Epidermal melanocyte (primary cell): ENCODE measurements at regions not wholly inside any gene's neighbourhood (a gene's known extent, or its start where the extent isn't known, plus 50 kb on each side); places are given as distances from the start of the nearest gene placed in this dataset.

Experiments used
- DNase-seq: peaks from one replicate; pipeline ENCODE4 v3.0.0; 2011; ENCODE audit warnings: low spot score; ENCODE audit not compliant: insufficient read length

DNA sequence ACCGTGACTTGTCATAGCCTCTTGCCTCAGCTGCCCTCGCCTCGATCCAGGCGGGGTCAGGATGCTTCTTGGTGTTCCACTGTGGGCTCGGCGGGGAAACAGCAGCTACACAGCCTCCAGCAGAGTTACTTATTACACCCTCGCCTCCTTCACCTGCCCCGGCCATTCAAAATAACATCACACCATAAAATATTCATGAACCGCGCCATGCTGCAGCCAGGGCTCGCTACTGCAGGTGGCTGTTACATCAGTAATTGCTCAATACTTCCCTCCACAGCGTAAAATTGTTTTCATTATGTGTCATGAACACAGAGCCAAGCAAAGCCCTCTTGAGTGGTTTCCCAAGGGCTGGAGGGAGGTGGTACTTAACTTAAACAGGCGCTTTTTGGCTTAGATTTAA lies 241.5 kb upstream of the SP8 start:
- no peak for DNase-seq

DNA sequence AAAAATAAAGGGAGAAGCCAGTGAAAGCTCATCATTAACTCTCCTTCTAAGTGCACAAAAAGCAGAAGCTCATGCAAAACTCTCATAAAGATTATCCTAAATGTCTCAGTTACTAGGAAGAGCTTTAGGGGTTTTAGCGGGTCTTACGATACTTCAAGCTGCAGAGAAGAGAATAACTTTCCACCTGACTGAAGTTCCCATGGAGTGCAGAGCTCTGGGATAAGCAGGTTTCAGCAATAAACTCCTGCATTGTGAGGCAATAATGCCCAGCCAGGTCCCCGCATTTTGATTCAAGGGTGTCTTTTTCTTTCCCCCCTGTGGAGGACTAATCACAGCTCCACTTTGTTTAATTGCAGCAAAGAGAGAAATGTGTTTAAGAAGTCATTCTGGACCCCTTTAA lies 241.9 kb upstream of the SP8 start:
- no peak for DNase-seq

DNA sequence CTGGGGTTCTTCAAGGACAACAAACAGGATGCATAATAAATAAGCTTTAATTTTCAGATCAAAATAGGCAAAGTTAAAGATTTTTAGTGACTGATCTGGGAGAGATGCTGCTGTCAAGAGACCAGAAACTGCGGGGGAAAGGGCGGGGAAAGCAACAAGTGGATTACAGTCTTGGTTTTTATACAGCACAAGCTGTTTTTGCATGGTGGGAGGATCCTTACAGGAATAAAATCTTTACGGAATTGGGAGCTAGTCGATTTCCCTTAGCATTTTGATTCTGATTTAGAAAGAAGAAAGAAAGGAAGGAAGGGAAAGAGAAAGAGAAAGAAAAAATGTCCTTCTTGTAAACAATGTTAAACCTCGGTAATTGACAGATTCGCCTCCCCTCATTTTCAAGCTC lies 242.3 kb upstream of the SP8 start:
- DNase-seq, result no peak

GRCh38 chr7:21030237-21030871 lies 243.7 kb upstream of the SP8 start:
- no peak for DNase-seq

- DNase-seq, result no peak
These were observed 254.6 kb upstream of the SP8 start for GRCh38 chr7:21041252-21041651.

DNA sequence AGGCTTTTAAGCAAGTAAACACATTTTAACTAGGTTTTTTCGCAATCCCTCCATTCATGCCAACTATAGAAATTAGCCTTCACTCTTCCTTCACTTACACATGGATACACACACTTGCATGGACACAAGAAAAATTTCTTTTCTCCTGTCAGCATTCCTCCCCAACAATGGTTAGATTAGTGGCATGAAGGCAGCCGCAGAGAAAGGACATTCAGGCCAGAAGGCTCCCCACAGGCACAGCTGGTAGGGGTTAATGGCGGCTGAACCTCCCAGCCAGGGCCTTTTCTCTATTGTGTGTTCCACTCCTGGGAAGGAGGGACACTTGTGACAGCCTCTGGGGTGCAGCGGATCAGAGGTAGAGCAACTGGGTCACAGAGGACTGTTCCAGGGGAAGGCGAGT lies 255.0 kb upstream of the SP8 start:
- no peak for DNase-seq

DNA sequence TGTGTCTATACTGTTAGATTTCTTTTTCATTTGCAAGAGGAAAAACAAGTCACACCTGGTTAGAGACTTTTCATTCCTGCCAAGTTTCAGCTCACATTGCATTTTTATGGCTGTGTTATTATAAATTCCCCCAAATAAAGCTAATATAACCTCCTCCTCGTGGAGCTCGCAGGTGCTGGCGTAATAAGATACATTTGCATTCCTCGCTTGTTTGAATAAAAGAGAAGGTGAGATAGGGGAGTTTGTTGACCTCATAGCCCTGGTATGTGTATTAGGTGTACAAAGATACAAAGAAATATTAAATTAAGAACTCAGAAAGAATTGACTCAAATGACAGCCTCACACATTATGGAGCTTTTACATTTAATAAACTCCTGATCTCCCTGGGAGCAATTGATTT lies 257.7 kb upstream of the SP8 start:
- DNase-seq, result no peak

GRCh38 chr7:21044913-21045568 lies 258.4 kb upstream of the SP8 start:
- DNase-seq, result no peak

- DNase-seq, result no peak
These were observed 265.2 kb upstream of the SP8 start for GRCh38 chr7:21051865-21052264.

DNA sequence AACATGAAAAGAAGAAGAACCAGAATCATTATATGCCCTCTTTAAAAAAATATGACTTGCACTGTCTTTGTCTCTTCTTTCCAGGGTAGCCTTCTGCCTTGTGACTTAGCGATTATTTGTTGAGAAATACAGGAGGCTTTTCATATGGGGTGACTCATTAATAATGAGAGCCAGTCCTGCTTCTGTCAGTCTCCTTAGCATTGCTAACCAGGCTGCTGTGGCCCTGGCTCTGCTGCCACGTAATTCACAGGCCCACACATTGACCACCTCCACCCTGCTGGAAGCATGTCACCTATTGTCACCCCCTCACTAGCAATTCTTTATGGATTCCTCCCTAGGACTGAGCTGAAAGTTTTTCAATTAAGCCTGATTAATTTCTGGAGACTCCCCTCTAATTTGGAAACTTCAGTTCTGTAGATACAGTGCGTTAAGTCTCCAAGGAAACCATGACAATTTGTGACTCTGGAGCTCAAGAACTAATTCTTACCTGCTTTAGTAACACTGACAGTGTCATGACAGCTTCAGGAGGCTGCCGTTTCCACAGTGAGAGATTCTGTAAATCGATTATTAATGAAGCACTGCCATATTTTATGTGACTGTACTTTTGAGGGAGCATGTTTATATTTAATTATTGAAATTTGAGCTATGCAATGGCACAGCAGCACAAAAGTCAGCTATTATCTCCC lies 267.9 kb upstream of the SP8 start:
- no peak for DNase-seq

DNA sequence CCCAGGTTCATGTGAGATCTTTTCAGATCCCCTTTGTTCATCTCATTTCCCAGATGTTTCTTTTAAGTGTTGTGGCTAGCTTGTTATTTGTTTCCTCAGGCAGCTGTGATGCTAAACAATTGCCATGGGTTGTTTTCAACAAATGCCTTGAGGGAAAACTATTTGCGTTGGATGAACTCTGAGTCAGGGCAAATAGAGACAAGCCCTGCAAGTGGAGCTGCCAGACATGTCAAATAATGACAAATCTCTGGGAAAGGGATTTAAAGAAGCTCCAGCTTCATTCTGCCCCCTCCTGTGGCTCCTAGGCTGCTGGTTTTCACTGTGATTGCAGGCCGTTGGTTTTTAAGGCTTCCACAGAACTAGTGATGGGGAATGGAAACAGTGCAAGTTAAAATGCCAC lies 272.4 kb upstream of the SP8 start:
- no peak for DNase-seq

DNA sequence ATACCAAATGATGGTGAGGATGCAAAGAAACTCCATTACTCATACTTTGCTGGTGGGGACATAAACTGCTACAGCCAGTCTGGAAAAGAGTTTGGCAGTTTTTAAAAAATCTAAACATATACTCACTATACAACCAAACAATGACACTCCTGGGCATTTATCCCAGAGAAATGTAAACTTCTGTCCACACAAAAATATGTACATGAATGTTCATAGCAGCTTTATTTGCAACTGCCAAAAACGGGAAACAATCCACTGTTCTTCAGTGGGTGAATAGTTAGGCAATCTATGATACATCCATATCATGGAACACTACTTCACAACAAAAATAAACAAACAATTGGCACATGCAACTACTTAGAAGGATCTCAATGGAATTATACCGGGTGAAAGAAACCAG lies 276.4 kb upstream of the SP8 start:
- DNase-seq, result no peak

DNA sequence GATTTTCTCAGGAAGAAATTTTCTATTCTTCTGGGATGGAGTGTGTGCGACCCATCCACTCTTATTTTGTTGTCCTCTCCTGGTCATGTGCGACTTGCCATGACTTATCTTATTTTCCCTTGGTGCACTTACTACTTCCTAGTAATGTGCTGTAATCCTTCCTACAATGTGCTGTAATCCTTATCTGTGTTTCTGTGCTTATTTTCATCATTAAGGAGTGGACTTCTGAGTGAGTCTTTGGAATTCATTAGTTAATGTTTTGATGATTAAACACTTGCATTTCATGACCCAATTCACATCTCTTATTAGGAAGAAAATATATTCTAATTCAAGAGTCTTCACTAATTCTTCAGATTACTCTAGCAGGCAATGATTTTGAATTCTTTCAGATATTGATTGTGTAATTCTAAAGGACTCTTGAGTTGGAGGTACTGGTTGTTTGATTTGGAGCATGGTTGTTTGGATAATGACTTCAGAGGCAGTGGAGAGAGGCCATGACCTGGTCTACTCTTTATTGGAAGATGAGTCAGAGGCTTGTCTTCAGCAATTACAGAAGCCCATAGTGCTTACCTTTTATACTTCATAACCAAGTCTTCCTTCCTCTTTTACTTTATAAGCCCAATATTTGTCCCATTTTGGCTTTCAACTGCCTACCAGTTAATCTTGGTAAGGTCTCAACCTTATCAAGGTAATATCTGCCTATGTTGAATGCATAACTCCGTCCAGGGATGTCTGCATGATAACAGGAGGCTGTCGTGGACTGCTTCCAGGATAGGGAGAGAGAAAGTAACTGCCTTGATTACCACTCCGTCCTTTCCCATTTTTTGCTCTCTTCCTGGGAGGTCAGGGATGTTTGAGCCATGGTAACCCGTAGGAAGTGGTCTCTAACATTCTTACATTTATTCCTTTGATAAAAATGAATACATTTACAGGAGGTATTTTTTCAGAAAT lies 278.3 kb upstream of the SP8 start:
- DNase-seq, result no peak

- DNase-seq, result no peak
These were observed 279.5 kb upstream of the SP8 start for GRCh38 chr7:21066221-21066620.

GRCh38 chr7:21067216-21067615 lies 280.5 kb upstream of the SP8 start:
- no peak for DNase-seq

DNA sequence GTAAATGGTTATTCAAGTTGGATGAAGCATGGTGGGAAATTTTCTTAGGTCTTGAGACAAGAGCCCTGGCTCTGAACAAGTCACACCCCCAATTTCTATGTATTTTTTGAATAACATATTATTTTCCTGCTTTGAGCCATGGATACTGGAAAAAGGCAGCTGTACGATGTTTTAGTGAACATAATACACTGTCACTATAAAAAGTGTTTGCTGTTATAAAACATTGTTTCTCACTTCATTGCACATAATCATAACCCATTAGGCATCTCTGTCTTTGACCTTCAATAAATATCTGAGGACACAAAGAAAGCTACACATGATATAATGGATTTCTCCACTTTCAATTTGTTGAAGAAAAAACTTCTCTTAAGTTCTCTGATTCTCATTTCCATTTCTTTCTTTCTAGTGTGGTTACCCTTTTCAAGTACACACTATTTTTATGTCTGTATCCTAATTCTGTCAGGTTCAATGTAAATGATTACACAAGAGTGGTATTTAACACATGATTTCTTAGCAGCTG lies 283.9 kb upstream of the SP8 start:
- DNase-seq, result no peak

DNA sequence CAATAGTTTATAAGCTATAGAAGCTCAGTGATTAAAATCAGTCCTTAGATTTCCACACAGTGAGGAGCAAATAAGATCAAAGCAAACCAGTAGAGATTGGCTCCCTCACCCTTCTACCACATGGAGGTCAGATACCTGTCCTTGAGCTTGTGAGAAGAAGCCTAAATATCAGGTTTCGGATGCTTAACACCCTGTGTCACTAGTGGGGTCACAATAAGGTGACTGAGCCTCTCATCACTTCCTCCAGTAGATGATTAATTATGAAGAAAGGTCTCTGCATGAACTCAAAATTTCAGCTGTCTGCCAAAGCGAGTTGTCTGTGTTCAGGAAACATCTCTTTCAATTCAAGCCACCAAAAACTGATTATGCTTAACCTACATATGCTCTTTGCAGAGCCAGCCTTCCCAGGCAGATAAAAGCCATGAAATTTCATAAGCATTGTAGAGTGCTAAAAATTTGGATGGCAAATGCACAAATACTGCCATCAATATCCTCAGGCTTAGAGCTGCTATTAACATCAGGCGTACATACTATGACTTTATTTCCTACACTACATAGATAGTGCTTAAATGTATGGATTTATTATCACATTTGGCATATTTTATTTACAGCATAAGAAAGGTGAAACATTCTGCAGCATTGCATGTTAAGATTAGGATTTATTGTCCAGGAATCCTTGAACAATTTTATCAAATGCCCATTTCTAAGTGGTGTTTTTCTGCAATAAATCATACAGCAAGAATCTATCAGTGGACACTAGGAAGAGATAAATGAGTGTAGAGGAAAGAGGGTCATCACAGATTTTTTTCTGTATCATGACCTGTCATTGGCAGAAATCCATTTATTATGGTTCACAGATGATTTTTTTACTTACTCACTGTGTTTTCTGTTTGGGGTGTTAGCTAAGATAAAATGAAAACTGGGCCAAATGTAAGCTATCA lies 285.1 kb upstream of the SP8 start:
- no peak for DNase-seq

DNA sequence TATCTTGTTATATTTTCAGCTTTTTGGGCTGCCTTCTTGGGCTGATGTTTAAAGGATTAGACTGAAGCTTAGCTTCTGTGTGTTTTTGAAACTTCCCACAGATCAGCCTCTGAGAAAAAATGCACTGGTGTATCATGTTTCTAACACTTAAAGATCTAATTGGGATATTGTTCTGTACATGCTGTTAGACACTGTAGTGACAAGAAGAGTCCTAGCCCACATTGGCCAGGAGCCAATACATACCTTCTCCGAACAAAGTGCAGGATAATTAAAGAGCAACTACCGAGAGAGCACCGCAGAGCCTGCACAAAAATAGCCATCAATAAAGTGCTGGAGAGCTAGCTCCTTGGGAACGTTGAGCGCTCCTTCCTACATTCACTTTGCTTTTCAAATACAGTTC lies 289.4 kb upstream of the SP8 start:
- no peak for DNase-seq

GRCh38 chr7:21076574-21076973 lies 289.9 kb upstream of the SP8 start:
- no peak for DNase-seq

DNA sequence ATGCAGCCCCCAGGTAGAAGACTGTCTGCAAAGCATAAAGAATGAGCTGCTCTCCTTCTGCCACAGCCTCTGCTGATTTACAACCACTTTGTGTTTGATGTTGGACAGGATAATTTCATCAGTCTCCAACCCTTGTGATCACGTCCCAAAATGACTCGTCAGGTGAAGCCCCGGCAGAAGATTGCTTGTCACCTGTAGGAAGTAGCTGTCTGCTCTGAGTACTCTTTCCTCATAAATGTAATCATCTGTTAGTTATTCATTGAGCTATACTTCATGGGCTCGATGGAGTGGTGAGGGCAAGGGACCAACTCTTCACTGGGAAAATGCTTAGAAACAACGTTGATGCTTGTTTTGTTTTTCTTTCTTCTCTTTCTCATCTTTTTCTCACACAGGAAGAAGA lies 290.9 kb upstream of the SP8 start:
- no peak for DNase-seq

DNA sequence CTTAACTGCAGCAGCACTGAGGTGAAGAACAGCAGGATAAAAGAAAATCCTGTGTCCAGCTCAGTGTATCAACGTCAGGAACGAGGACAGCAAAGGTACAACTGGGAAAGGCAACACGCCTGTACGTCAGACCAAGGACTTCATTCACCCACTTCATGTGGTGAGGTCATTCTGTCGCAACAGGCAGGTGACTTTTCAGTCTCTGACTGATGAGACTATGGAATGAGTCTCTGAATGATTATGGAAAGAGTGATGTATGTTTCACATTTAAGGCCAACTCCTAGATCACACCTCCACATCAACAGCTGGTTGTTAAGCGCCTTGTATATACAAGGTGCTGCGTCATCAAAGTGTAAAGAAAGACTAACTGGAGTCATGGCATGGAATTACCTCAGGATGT lies 297.6 kb upstream of the SP8 start:
- no peak for DNase-seq
